ENCODE measurements at regions not wholly inside any gene's neighbourhood (a gene's known extent, or its start where the extent isn't known, plus 50 kb on each side); places are given as distances from the start of the nearest gene placed in this dataset.

GRCh38 chr12:67111182-67111581 lies 158.0 kb upstream of the CAND1 start:
- no peaks in the 10 kb centered on the region for H3K4me1 ChIP-seq (ENCODE audit: insufficient read depth, low read length, poor library complexity, severe bottlenecking)
- no peak overlapping the region for H3K4me3 ChIP-seq (ENCODE audit: low read length, poor library complexity, severe bottlenecking)
- no peaks in the 10 kb centered on the region for H3F3A ChIP-seq (ENCODE audit: low read depth)
- no peak overlapping the region for H3K4me2 ChIP-seq (ENCODE audit: low read depth, low read length, poor library complexity, severe bottlenecking)
- H3K79me2 ChIP-seq (ENCODE audit: insufficient read depth, low read length): no peaks in the 10 kb centered on the region
- no peak overlapping the region for H2AFZ ChIP-seq (ENCODE audit: low read length)
- no peaks in the 10 kb centered on the region for H3K27me3 ChIP-seq (ENCODE audit: insufficient read depth, low read length, poor library complexity, severe bottlenecking)
- H3K9me3 ChIP-seq (ENCODE audit: insufficient read depth, low read depth, low read length): no peaks in the 10 kb centered on the region
- TF ChIP-seq EZH2phosphoT487 (IDR thresholded peaks at IDR 0.05; ENCODE audit: borderline replicate concordance): no peak
- TF ChIP-seq CTCF (conservative IDR thresholded peaks at IDR 0.05; ENCODE audit: low read length): no peak
- no peak overlapping the region for H3K9ac ChIP-seq (ENCODE audit: low read depth, low read length, poor library complexity, severe bottlenecking)
- H3K9me2 ChIP-seq (replicated peaks; ENCODE audit: low read depth, low read length): no peaks in the 10 kb centered on the region
- H3K36me3 ChIP-seq (ENCODE audit: insufficient read depth, low read length): no peaks in the 10 kb centered on the region
- H4K20me1 ChIP-seq (ENCODE audit: insufficient read depth, low read length, poor library complexity, severe bottlenecking): no peaks in the 10 kb centered on the region

- Histone ChIP-seq H3K79me2 (ENCODE audit: insufficient read depth, low read length) (no peaks in the 10 kb centered on the region), H3K27me3 (ENCODE audit: insufficient read depth, low read length, poor library complexity, severe bottlenecking) (no peaks in the 10 kb centered on the region), H3K4me2 (ENCODE audit: low read depth, low read length, poor library complexity, severe bottlenecking) (no peak overlapping the region), H3K4me1 (ENCODE audit: insufficient read depth, low read length, poor library complexity, severe bottlenecking) (no peaks in the 10 kb centered on the region), H3F3A (ENCODE audit: low read depth) (no peaks in the 10 kb centered on the region), H3K9me2 (replicated peaks; ENCODE audit: low read depth, low read length) (no peaks in the 10 kb centered on the region), H3K36me3 (ENCODE audit: insufficient read depth, low read length) (no peaks in the 10 kb centered on the region), H3K9me3 (ENCODE audit: insufficient read depth, low read depth, low read length) (no peaks in the 10 kb centered on the region), H3K4me3 (ENCODE audit: low read length, poor library complexity, severe bottlenecking) (no peak overlapping the region), H2AFZ (ENCODE audit: low read length) (no peak overlapping the region), H3K9ac (ENCODE audit: low read depth, low read length, poor library complexity, severe bottlenecking) (no peak overlapping the region), H4K20me1 (ENCODE audit: insufficient read depth, low read length, poor library complexity, severe bottlenecking) (no peaks in the 10 kb centered on the region)
- TF ChIP-seq EZH2phosphoT487 (IDR thresholded peaks at IDR 0.05; ENCODE audit: borderline replicate concordance) (no peak), CTCF (conservative IDR thresholded peaks at IDR 0.05; ENCODE audit: low read length) (no peak)
Measured at GRCh38 chr12:67112586-67112985, 156.6 kb upstream of the CAND1 start.

- no peaks in the 10 kb centered on the region for H3K4me1 ChIP-seq (ENCODE audit: insufficient read depth, low read length, poor library complexity, severe bottlenecking)
Measured at GRCh38 chr12:67116134-67116533, 153.0 kb upstream of the CAND1 start.

More at GRCh38 chr12:67116134-67116533, 153.0 kb upstream of the CAND1 start:
- H2AFZ ChIP-seq (ENCODE audit: low read length): no peak overlapping the region
- H4K20me1 ChIP-seq (ENCODE audit: insufficient read depth, low read length, poor library complexity, severe bottlenecking): no peaks in the 10 kb centered on the region
- H3K9me2 ChIP-seq (replicated peaks; ENCODE audit: low read depth, low read length): no peaks in the 10 kb centered on the region
- no peak overlapping the region for H3K4me2 ChIP-seq (ENCODE audit: low read depth, low read length, poor library complexity, severe bottlenecking)
- no peaks in the 10 kb centered on the region for H3K9me3 ChIP-seq (ENCODE audit: insufficient read depth, low read depth, low read length)
- TF ChIP-seq CTCF (conservative IDR thresholded peaks at IDR 0.05; ENCODE audit: low read length): no peak
- TF ChIP-seq EZH2phosphoT487 (IDR thresholded peaks at IDR 0.05; ENCODE audit: borderline replicate concordance): no peak
- no peaks in the 10 kb centered on the region for H3K27me3 ChIP-seq (ENCODE audit: insufficient read depth, low read length, poor library complexity, severe bottlenecking)
- no peaks in the 10 kb centered on the region for H3F3A ChIP-seq (ENCODE audit: low read depth)
- no peak overlapping the region for H3K9ac ChIP-seq (ENCODE audit: low read depth, low read length, poor library complexity, severe bottlenecking)
- no peak overlapping the region for H3K4me3 ChIP-seq (ENCODE audit: low read length, poor library complexity, severe bottlenecking)
- H3K36me3 ChIP-seq (ENCODE audit: insufficient read depth, low read length): no peaks in the 10 kb centered on the region
- H3K79me2 ChIP-seq (ENCODE audit: insufficient read depth, low read length): no peaks in the 10 kb centered on the region

All from Loucy (cell line).